ENCODE measurements at regions not wholly inside any gene's neighbourhood (a gene's known extent, or its start where the extent isn't known, plus 50 kb on each side); places are given as distances from the start of the nearest gene placed in this dataset.

DNA sequence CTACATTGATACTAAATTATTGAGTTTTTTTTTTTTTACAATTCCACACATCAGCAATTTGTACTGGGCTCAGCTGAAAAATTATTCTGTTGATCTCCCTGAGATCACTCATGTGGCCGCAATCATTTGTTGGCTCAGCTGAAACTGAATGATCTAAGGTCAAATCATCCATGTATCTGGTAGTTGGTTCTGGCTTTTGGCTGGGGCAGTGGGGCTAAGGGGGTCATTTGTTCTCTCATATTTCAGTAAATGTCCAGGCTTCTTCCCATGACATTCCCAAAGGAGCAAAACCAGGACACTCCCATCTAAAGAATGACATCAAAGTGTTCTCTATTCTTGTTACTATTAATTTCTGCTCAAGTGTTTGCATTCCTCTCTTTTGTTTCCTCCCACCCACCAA, 806.7 kb upstream of the ADGRL2 start:
- H3K4me1 Mint-ChIP-seq: no peaks in the 10 kb centered on the region
- H3K36me3 Mint-ChIP-seq: no peaks in the 10 kb centered on the region
- ATAC-seq (ENCODE audit: low read depth in 2 of 2) (no peak), DNase-seq (no peak)
- H3K27ac Mint-ChIP-seq: no peak overlapping the region
- H3K4me3 Mint-ChIP-seq: no peak overlapping the region
- H3K27me3 Mint-ChIP-seq: no peaks in the 10 kb centered on the region
- peaks cover 0 to 3% (median 0%) of the 10 kb centered on the region in 7 donors for H3K9me3 Mint-ChIP-seq

DNA sequence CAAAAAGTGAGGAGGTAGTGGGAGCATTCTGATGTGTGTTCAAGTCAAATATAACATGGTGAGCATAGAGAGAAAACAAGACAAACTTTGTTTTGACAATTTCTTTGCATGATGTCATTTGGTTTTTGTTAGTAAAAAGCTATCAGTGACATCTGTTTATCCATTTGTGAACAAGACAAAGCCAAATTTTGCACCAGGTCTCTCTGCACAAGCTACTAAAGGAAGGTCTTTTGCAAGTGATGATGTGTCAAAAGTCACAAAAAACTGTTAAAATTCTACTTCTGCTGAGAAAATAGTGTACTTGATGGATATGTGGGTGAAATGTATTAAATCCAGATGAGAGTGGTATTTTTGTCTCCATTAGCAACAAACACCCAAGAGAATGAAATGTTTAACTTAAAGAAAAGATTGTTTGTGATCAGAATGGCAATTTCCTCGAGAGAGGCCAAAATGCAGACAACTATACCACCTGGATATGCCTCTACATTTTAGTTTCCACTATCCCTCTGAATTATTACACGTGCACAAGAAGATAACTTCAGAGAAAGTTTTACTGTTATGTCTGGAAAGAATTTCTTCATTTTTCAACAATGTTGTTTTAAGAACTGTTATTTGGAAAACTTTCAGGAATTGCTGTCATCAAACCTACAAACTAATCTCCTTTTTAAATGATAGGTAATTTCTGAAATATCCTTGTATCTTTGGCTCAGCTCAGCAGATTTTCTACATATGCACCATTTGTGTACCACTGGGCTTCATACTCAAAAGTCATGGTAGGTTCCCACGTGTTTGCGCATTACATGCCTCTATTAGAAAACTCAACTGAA, 807.4 kb upstream of the ADGRL2 start:
- no peak for ATAC-seq (ENCODE audit: low read depth in 2 of 2)
- H3K4me1 Mint-ChIP-seq: no peaks in the 10 kb centered on the region
- DNase-seq: no peak

DNA sequence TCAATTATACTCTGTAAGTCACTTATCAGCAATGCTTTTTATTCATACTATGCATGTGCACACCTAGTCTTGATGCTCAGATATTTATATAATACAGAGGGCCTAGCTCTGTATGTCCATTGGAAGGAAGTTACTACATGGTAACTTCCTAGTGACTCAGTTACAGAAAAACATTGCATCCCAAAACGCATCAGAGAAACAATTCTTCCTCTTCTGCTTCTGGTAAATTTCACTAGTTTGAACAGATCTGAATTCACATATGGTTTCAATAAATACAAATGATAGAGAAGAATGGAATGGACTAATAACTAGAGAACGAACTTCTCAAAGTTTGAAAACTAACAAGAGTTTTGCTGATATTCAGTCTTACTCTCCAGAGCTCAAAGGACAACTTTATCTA, 811.3 kb upstream of the ADGRL2 start:
- DNase-seq (no peak), ATAC-seq (ENCODE audit: low read depth in 2 of 2) (no peak)
- H3K4me1 Mint-ChIP-seq: no peaks in the 10 kb centered on the region
- no peaks in the 10 kb centered on the region for H3K36me3 Mint-ChIP-seq
- H3K4me3 Mint-ChIP-seq: no peak overlapping the region
- peaks cover 0 to 3% (median 0%) of the 10 kb centered on the region in 7 donors for H3K9me3 Mint-ChIP-seq
- H3K27ac Mint-ChIP-seq: no peak overlapping the region
- H3K27me3 Mint-ChIP-seq: no peaks in the 10 kb centered on the region

More for the DNA sequence above, 807.4 kb upstream of the ADGRL2 start:
- Mint-ChIP-seq H3K4me3 (no peak overlapping the region), H3K27ac (no peak overlapping the region), H3K36me3 (no peaks in the 10 kb centered on the region), H3K27me3 (no peaks in the 10 kb centered on the region), H3K9me3 (peaks cover 0 to 3% (median 0%) of the 10 kb centered on the region in 7 donors)

DNA sequence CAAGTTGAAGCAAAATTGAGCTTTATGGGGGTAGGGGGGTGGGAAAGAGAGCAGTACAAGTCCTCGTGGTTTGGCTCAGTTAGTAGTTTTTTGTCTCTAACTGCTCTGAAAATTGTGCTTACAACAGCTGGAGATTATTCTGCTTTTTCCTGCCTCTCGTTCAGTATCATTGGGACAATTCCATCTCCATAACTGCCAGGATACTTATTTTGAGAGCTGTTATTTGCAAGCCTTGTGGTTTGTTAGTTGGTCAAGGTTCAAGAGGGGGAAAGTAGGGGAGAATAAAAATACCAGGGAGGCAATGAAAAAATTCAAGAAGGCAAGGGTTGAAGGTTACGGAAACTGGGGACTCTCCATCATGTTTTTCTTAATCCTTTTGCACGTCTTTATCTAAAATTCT, 811.8 kb upstream of the ADGRL2 start:
- no peak overlapping the region for H3K27ac Mint-ChIP-seq
- no peaks in the 10 kb centered on the region for H3K36me3 Mint-ChIP-seq
- DNase-seq (no peak), ATAC-seq (ENCODE audit: low read depth in 2 of 2) (no peak)
- H3K4me1 Mint-ChIP-seq: no peaks in the 10 kb centered on the region
- no peaks in the 10 kb centered on the region for H3K27me3 Mint-ChIP-seq
- no peak overlapping the region for H3K4me3 Mint-ChIP-seq
- H3K9me3 Mint-ChIP-seq: peaks cover 0 to 3% (median 0%) of the 10 kb centered on the region in 7 donors

DNA sequence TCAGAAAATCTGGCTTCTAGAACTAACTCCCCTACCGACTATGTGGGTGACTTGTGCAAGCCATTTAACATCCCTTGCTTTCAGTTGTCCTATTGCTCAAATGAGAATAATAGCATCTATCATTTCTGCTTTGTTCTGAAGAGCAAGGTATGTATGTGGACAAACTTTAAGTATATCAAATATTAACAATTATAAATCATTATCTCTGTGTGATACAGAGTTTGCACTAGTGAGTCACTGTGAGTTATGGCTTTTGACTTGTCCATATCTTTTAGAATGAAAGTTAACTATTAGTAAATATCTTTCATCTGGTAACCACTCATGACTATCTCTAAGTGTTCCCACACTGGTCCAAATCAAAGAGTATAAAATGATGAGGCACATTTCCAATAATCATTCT, 812.9 kb upstream of the ADGRL2 start:
- DNase-seq: no peak
- Mint-ChIP-seq H3K36me3 (no peaks in the 10 kb centered on the region), H3K9me3 (peaks cover 0 to 3% (median 0%) of the 10 kb centered on the region in 7 donors), H3K27me3 (no peaks in the 10 kb centered on the region), H3K4me3 (no peak overlapping the region), H3K4me1 (no peaks in the 10 kb centered on the region), H3K27ac (no peak overlapping the region)
- ATAC-seq (ENCODE audit: low read depth in 2 of 2): no peak

DNA sequence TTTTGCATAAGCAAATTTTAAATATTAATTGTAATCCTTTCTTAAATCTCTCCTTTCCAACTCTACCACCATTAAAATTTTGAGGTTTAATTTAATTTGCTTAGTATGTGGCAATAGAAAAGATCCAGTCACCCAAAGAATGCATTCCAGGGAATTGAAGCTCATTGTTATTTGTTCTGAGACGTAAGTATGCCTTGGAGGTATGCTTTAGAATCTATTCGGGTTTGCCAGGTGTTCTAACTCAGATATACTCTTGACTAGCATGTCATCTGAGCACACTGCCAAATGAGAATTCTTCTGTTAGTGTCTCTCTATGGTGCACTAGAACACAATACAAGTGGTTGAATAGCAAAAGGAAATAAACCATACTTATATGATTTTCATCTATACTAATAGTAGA, 813.6 kb upstream of the ADGRL2 start:
- peaks cover 0 to 1% (median 0%) of the 10 kb centered on the region in 7 donors for H3K9me3 Mint-ChIP-seq
- DNase-seq (no peak), ATAC-seq (ENCODE audit: low read depth in 2 of 2) (no peak)
- no peak overlapping the region for H3K27ac Mint-ChIP-seq
- H3K4me3 Mint-ChIP-seq: no peak overlapping the region
- no peaks in the 10 kb centered on the region for H3K36me3 Mint-ChIP-seq
- H3K27me3 Mint-ChIP-seq: no peaks in the 10 kb centered on the region
- H3K4me1 Mint-ChIP-seq: no peaks in the 10 kb centered on the region

DNA sequence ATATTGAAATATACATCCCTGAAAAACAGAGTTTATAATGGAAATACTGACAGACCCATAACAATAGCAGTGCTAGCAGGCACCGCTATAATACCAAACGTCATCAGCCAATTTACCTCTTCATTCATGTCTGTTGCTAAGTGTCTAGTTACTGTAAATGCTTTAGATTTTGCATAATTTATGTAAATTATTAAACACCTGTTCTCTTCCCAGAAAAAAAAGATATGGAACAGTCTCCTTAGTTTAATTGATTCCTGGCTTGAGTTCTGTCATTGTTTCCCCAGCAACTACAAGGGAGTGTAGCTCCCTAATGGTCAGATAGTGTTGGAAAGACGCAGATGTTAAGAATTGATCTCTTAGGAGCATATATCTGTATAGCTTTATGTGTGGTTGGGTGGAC, 817.9 kb upstream of the ADGRL2 start:
- no peak for DNase-seq
- Mint-ChIP-seq H3K36me3 (no peaks in the 10 kb centered on the region), H3K4me1 (no peaks in the 10 kb centered on the region), H3K9me3 (peaks cover 0 to 8% (median 3%) of the 10 kb centered on the region in 7 donors), H3K4me3 (no peak overlapping the region), H3K27ac (no peak overlapping the region), H3K27me3 (no peaks in the 10 kb centered on the region)
- no peak for ATAC-seq (ENCODE audit: low read depth in 2 of 2)

DNA sequence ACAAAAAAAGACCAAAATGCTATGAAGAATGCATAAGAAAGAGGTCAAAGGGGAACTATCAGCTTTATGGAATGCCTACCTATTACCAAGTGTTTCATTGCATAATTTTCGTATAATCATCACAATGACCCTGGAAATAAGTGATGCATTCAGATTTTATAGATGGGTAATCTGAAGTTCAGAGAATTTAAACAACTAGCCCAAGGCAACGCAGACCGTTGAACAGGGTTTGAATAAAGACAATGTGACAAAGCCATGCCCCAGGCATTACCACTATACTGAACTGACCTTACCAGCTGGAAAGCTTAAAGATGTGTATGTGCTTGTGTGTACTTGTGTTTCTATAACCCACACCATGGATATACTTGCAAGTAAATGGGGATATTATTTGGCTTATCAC, 827.6 kb upstream of the ADGRL2 start:
- ATAC-seq (ENCODE audit: low read depth in 2 of 2) (no peak), DNase-seq (no peak)
- H3K9me3 Mint-ChIP-seq: peaks cover 0 to 19% (median 2%) of the 10 kb centered on the region in 7 donors
- no peaks in the 10 kb centered on the region for H3K36me3 Mint-ChIP-seq
- no peaks in the 10 kb centered on the region for H3K4me1 Mint-ChIP-seq
- H3K27me3 Mint-ChIP-seq: no peaks in the 10 kb centered on the region
- H3K4me3 Mint-ChIP-seq: no peak overlapping the region
- H3K27ac Mint-ChIP-seq: no peak overlapping the region

DNA sequence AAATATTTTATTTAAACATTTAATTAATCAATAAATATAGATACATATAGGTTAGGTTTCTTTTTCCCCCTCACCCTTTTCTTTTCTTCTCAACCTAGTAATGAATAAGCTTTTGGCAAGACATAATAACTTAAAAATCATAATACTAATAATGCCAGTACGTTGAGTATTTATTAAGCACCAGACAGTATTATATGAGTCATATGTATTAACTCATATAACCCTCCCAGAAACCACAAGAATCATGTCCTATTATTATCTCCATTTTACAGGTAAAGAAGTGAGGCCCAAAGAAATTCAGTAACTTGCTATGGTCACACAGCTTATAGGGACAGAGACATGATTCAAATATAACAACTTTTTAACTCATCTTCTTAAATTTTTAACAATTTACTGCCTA, 834.5 kb upstream of the ADGRL2 start:
- Mint-ChIP-seq H3K4me1 (no peaks in the 10 kb centered on the region), H3K9me3 (peaks cover 0 to 2% (median 0%) of the 10 kb centered on the region in 7 donors), H3K27me3 (no peaks in the 10 kb centered on the region), H3K4me3 (no peak overlapping the region), H3K27ac (no peak overlapping the region), H3K36me3 (no peaks in the 10 kb centered on the region)
- no peak for DNase-seq
- no peak for ATAC-seq (ENCODE audit: low read depth in 2 of 2)

DNA sequence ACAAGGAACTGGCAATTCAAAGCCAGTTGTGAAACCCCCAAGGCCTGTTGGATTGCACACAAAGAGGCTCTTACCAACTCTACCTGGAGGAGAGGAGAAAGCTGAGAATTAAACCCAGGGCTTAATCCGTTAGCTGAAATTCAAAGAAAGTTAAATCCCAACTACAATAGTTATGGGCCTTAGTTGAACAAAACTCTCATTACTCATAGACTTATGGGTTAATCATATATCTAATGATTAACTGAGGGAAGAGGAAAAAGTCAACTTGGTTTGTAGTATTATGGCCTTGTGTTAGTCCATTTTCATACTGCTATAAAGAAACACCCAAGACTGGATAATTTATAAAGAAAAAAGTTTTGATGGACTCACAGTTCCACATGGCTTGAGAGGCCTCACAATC, 838.2 kb upstream of the ADGRL2 start:
- Mint-ChIP-seq H3K36me3 (no peaks in the 10 kb centered on the region), H3K4me3 (no peak overlapping the region), H3K4me1 (no peaks in the 10 kb centered on the region), H3K9me3 (peaks cover 0 to 3% (median 0%) of the 10 kb centered on the region in 7 donors), H3K27me3 (no peaks in the 10 kb centered on the region), H3K27ac (no peak overlapping the region)
- ATAC-seq (ENCODE audit: low read depth in 2 of 2) (no peak), DNase-seq (no peak)

DNA sequence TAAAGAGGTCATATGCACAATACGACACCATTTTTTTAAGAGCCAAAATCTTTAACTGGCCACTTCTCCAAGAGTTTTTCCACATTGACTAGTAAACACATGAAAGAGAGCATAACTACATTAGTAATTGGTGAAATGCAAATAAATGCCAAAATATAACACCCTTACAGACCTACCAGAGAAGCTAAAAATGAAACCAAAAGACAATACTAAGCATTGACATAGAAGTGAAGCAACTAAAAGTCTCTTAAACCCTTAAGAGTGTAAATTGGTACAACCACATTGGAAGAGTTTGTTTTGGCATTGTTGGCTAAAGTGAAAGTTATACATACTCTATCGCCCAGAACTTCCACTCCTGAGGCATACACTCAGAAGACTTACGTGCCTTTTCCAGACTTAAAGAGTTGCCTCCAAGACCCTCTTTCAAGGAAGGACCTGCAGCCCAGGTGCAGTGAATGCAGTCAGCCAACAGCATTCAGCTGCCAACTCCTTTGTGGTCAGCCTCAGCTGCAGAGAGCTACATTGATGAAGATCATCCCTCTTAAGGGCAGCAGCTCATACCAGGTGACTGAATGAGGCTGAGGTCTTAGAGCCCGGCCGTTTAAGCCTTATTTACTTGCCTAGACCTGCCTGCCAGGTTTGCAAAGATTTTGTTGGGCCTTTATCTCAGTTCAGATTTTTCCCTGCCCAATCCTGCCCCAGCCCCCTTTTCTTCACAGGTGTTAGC, 839.1 kb upstream of the ADGRL2 start:
- Mint-ChIP-seq H3K27me3 (no peaks in the 10 kb centered on the region), H3K4me1 (no peaks in the 10 kb centered on the region), H3K9me3 (peaks cover 0 to 3% (median 0%) of the 10 kb centered on the region in 7 donors), H3K36me3 (no peaks in the 10 kb centered on the region), H3K27ac (no peak overlapping the region), H3K4me3 (no peak overlapping the region)
- ATAC-seq (ENCODE audit: low read depth in 2 of 2) (no peak), DNase-seq (no peak)

DNA sequence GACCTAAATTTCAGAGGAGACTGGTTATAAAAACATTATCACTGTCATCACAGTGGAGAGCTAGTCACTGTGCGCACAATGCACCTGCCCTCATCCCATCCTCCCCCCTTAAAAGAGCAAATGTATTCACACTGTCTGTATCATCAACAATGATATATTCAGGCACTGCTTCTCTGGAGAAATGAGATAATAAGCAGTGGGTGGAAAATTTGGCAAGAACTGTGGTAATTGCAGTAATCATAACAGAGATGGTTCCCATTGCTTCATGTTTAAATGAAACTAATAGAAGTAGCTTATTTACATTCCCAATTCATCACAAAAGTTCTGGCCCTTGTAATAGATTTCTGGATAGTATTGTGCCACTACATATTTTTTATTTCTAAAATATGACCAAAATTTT, 867.4 kb upstream of the ADGRL2 start:
- no peaks in the 10 kb centered on the region for H3K4me1 Mint-ChIP-seq
- no peaks in the 10 kb centered on the region for H3K27me3 Mint-ChIP-seq
- H3K4me3 Mint-ChIP-seq: no peak overlapping the region
- H3K36me3 Mint-ChIP-seq: peaks cover 0 to 7% of the 10 kb centered on the region in 2 donors
- ATAC-seq (ENCODE audit: low read depth in 2 of 2): no peak
- peaks cover 7 to 30% (median 14%) of the 10 kb centered on the region in 7 donors for H3K9me3 Mint-ChIP-seq
- no peak overlapping the region for H3K27ac Mint-ChIP-seq
- DNase-seq: no peak

DNA sequence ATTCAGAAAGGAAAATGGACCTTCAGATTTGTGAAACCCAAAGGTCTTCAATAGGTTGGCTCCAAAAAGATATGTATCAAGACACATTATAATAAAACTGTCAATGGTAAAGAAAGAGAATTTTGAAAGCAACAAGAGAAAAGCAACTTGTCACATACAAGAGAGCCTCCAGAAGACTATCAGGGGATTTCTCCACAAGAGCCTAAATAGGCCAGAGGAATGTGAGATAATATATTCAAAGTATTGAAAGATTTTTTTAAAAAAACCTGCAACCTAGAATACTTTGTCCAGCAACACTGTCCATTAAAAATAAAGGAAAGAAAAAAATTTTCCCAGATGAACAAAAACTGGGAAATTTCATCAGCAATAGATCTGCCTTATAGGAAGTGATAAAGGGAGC, 869.6 kb upstream of the ADGRL2 start:
- H3K9me3 Mint-ChIP-seq: peaks cover 13 to 30% (median 16%) of the 10 kb centered on the region in 7 donors
- no peak overlapping the region for H3K27ac Mint-ChIP-seq
- H3K4me3 Mint-ChIP-seq: no peak overlapping the region
- no peak for ATAC-seq (ENCODE audit: low read depth in 2 of 2)
- DNase-seq: no peak
- H3K36me3 Mint-ChIP-seq: peaks cover 0 to 7% of the 10 kb centered on the region in 2 donors
- no peaks in the 10 kb centered on the region for H3K4me1 Mint-ChIP-seq
- no peaks in the 10 kb centered on the region for H3K27me3 Mint-ChIP-seq

DNA sequence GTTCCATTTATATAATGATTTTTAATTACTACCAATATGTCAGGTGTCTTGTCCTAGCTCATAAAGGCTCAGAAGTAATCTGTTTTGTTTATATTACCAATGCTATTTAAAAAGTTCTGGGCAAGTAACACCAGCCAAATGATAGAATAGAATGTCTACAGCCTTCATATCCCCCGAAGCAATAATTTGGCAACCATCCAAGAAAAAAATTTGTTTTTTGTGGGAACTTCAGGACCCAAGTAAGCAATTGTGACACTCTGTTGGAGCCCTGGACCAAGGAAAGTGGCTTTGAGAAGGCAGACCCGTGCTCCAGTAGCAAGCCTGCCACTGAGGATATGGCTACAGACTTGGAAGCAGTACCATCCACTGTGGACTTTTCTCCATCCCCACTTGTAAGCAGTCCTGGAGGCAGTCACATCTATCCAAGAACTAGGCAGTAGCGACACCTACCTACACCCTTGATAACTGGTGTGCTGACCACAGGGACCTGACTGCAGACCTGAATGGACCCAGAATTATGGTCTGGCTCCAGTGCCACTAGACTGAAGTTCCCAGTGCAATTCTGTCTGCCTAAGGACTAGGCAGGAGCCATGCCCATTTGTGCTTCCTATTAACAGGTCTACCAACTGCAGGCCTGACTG, 870.7 kb upstream of the ADGRL2 start:
- no peak for ATAC-seq (ENCODE audit: low read depth in 2 of 2)
- Mint-ChIP-seq H3K4me3 (no peak overlapping the region), H3K27ac (no peak overlapping the region)

More for the DNA sequence above, 870.7 kb upstream of the ADGRL2 start:
- DNase-seq: no peak
- Mint-ChIP-seq H3K36me3 (peaks cover 0 to 7% of the 10 kb centered on the region in 2 donors), H3K9me3 (peaks cover 13 to 30% (median 16%) of the 10 kb centered on the region in 7 donors), H3K27me3 (no peaks in the 10 kb centered on the region), H3K4me1 (no peaks in the 10 kb centered on the region)
